Fibroblast of peridontal ligament (primary cell): ENCODE measurements at regions not wholly inside any gene's neighbourhood (a gene's known extent, or its start where the extent isn't known, plus 50 kb on each side); places are given as distances from the start of the nearest gene placed in this dataset.
A peak's percentile ranks its signal among the peaks of the same experiment; 100 is the strongest.

Experiments
- DNase-seq: peaks from one replicate; pipeline ENCODE4 v3.0.0-alpha.2; 2010; ENCODE audit errors: extremely low read depth

DNA sequence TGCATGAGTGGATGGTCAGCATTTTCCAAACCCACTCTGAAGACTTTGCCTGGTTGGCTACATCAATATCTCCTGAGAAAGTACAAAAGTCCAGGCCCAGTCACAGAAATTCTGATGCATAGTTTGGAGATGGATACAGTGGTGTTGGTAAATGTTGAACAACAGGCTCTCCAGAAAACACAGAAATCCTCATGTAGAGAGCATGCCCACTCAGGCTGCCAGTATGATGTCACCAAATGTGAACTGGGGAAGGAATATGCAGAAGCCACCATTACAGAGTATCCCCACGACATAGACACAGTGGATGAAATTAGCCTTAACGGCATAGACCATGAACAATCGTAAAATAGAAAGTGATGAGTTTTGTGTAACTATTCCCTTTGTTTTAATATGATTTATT, 97.1 kb upstream of the NXT1 start:
- no peak for DNase-seq

DNA sequence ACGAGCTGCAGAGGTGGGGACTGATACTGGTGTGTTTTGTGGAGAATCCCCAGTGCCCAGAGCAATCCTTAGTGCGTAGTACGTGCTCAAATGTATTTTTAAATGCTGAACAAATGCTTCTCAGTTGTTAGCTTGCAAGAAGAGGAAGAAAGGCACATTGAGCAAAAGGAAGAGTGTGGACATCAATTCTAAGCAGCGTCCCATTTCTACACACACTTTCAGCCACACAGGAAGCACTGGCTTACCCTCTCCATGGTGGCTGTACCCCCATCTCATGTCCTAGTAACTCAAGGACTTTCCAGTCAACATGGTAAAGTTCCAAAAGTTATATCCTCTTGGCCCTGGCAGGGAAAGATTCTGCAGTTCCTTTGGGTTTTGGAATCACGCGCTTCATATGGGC, 98.8 kb upstream of the NXT1 start:
- DNase-seq, result no peak

DNA sequence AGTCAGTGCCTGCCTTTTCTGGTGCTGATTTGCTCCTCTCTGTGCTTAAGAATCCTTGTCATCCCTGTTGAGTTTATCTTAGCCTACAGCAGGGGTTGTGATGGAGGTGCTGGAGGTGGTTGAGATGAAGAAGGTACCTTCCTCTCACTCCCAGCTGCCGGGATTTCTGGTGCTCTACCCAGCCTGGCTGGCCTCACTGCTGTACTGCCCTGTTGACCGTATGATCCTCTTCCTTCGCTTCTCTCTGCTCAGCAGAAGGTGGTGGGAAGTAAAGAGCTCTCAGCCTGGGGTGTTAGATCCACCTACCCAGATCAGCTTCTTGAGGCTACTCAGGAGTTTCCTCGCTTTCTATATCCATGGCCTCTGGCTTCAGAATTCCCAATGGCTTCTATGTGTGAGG, 101.0 kb upstream of the NXT1 start:
- DNase-seq, result no peak

DNA sequence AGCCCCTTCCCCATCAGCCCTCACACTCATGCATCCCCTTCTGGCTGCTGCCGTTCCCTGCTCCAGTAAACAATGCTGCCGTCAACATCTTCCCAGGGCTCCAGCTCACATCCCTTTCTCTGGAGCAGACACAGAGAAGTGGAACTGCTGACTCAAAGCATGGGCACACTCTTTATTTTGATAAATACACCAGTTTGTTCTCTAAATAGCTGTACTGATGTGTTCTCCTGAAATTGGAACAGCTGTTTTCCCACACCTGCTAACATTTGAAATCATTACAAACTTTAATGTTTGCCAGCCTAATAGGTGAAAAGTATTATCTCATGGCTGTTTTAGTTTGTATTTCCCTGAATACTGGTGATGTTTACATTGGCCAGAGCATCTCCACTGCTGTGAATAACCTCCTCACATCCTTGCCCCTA, 102.1 kb upstream of the NXT1 start:
- DNase-seq, result no peak

DNA sequence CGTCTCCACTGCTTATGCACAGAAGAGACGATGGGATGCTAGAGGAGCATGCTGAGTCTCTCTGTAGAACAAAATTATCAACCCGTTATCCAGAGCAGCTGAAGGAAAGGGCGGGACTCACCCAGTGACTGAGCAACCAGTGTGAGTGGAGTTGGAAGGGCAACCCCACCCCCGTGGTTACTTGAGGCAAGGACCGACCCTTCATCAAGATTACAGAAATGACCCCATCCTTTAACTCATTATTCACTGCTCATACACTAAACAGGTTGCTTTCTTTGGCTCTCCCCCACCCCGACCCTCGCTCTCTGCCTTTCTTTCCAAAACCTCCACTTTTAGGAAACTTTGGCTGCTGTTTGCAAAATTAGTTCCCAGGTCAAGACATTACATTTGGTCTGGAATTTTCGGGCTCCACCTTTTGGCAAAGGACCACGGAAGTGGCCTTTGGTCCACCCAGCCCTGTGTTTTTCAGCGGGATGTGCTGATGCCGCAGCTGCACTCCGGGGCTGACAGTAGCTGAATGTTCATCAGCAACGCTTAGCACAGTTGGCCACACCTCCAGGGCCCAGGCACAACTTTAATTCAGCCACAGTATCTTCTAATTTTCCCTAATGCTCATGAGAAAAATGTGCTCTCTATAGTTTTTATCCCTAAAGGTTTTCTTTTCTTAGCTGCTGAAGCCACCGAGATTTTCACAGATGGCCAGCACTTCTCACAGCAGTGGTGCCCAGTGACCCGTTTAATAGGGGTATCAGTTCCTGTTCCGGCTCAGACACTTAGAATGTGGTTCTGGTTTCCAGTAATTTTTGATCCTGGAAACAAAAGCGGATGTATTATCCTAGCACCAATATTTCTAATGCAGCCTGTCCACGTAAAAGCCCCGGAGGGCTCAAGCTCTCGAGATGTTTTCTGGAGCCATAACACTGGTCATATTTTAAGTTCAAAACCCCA, 103.6 kb upstream of the NXT1 start:
- DNase-seq, result no peak

DNA sequence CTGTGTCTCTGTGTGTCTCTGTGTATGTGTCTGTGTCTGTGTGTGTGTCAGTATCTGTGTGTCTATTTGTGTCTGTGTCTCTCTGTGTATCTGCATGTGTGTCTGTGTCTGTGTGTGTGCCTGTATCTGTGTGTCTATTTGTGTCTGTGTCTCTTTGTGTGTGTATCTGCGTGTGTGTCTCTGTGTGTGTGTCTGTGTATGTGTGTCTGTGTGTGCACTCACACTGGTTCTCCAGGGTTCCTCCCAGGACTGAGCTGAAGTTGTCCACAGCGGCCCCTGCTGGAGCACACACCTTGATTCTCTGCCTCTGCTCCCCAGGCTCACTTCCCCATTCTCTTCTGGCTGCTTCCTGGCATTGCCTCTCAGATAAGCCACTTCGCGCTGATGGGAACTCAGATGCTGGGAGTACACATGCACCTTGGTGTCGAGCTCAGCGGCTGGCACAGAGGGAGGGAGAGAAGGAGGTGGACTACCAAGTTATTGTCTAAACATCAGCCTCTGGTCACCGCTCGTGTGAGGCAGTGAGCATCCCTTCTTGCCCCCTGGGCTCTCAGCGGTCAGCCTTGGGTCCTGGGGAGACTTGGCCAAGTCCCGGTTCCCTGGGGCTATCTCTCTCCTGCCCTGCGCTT, 104.9 kb upstream of the NXT1 start:
- peak; percentile 52 for DNase-seq

DNA sequence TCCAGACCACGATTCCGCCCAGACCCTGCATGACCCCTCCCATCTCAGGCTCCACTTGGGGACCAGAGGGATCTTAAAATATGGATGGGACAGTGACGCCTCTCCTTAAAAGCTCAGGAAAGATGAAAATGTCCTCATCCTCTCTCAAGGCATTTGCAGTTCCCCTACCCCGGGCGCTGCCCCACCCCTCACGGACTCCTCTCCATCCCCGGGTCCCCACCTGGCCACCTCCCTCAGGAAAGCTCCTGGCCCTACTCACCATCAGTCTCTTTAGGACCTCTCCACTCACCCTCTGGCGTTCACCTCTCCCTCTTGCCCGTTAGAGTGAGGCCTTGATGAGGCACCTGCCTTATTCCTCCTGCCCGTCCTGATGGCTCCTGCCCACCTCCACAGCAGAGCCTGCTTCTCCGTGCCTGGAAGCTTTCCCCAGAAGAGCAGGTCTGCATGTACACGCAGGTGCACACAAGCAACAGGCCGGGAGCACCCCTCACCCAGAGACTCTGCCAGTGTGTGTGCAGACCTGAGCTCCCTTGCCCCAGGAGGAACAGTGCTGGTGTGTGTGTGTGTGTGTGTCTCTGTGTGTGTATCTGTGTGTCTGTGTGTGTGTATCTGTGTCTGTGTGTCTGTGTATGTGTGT, 105.6 kb upstream of the NXT1 start:
- DNase-seq, result no peak

DNA sequence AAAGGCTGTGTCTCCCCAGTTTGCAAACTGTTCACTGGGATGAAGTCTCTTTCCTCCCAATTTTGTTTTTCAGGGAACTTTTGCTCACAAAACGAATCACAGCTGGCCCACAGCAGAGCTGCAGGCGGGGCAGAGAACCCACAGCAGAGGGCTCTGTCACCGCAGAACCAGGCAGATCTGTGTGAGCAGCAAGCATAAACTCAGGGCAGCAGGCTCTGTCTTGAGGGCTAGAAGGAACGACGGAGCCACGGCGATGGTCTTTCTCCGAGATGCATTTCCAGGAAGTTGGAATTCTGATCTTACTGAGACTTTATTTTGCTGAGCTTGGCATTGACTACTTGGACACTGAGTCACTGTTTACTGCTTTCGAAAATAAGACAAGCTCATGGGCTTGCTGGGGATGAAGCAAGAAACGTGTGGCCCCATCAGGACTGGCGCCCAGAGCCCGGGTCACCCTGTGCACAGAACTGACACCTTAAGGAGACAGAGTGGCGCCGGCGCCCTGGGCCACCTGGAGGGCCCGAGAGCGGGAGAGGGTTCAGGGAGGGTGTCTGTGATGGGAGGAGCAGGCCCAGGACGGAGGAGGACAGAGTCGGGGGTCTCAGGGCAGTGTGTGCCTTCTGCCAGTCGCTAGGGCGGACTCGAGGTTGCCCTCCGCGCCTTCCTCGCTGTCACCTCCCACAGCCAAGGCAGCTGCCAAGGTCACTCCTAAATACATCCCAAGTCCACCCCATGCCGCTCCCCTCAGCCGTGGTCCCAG, 106.3 kb upstream of the NXT1 start:
- peak; percentile 47 for DNase-seq

DNA sequence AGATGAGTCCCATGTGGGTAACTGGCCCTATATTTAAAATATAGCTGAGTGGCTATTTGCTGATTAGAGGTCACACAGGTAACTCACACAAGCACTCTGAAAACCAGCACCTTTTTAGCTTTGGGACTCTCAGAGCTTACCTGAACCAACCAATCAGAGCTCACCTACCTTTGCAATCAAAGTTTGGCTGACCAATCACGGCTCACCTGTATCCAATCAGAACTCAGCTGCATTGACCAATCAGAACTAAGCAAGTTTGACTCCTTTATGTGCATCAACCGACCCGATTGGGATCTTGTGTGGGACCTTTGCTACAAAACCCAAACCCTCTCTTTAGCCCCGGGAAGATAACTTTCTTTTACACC, 106.8 kb upstream of the NXT1 start:
- DNase-seq, result no peak

DNA sequence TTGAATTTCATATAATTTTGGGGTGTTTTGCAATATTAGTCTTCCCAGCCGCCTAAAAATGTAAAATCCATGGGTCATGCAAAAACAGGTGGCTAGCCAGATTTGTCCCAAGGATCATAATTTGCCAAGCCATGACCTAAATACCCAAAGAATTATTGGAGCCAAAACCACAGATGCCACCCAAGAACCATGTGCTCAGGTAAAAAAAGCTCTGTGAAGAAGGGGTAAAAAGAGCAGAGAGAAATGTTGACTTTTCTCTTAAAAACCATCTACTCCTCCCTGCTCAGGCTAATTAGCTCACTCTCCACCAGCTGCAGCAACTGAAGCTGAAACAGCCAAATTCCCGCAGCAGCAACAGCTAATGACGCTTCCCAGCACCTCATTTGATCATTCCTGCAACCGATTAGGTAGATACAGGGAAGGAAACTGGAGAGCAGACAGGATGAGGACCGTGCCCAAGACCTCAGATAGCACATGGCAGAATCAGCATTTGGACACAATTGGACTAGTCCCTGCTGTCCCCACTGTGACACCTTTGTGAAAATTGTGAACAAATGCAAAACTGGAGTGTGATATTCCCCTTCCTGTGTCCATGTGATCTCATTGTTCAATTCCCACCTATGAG, 107.9 kb upstream of the NXT1 start:
- DNase-seq, result no peak

- DNase-seq, result no peak
Observed at GRCh38 chr20:23242104-23242503, 108.5 kb upstream of the NXT1 start.

DNA sequence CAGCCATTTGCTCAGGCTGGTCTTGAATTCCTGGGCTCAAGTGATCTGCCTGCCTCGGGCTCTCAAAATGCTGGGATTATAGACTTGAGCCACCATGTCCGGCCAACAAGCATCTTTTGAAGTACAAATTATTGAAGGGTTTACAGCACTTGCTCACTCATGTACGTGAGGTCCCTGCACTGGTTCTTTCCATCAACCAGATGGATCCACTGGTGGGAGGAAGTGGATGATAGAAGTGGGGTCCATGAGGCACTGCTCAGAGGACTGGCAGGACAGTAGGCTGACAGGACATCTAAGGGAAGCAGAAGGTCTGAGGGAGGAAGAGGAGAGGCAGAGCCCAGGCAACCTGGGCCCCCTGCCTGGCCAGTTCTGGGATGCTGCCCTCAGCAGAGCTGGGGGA, 109.2 kb upstream of the NXT1 start:
- DNase-seq, result no peak

DNA sequence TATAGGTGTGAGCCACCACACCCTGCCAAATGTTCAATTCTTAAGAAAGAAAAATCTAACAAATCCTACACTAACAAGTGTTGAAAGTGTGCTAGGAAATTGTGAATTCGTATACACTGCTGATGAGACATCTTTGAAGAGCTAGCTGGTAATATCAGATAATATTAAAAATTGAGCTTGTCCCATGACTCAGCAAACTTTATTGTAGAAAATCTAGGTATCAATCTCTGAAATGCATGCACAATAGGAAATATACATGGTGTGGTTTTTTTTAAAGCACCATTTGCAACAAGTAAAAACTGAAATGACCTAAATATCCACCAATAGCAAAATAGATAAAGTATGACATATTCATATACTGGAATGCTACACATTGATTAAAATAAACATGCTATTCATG, 110.1 kb upstream of the NXT1 start:
- DNase-seq, result no peak

DNA sequence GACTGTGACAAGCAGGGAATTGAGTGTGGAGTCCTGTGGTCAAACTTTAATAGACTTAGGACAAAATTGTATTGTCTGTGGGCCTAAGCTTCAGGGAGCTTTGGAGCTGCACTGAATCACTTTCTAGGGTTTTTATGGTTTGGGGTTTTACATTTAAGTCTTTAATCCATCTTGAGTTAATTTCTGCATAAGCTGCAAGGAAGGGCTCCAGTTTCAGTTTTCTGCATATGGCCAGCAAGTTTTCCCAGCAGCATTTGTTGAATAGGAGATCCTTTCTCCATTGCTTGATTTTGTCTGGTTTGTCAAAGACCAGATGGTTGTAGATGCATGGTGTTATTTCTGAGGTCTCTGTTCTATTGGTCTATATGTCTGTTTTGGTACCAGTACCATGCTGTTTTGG, 113.4 kb upstream of the NXT1 start:
- DNase-seq, result no peak

GRCh38 chr20:23235173-23236027, 115.2 kb upstream of the NXT1 start:
- peak; percentile 81 for DNase-seq

DNA sequence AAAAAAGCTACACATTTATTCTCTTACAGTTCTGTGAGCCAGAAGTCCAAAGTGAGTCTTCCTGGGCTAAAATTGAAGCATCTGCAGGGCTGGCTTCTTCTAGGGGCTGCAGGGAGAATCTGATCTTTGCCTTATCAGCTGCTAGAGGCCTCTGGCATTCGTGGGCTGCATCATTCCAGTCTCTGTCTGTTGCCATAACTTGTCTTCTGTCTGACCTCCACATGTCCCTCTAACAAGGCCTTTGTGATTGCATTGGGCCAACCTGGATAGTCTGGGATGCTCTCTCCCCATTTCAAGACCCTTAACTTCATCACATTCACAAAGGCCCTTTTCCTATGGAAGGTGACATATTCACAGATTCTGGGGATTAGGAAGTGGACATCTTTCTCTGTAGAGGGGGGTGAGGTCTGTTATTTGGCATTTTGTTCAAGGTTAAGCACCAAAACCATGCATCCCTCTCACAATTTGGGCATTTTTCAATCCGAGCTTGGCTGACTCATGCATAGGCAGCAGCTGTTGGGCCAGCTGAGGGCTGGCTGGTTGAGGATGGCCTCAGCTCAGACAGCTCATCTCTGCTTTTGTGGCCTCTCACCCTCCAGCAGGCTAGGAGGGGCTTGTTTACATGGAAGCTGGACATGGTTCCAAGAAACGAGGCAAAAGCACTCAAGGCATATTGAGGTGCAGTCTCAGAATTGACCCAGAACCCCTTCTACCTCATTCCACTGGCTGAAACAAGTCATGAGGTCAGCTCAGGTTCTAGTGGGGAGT, 116.1 kb upstream of the NXT1 start:
- DNase-seq, result peak; percentile 73

- DNase-seq, result no peak
Observed at GRCh38 chr20:23233341-23233740, 117.2 kb upstream of the NXT1 start.

- no peak for DNase-seq
Observed at GRCh38 chr20:23232679-23233308, 117.8 kb upstream of the NXT1 start.

DNA sequence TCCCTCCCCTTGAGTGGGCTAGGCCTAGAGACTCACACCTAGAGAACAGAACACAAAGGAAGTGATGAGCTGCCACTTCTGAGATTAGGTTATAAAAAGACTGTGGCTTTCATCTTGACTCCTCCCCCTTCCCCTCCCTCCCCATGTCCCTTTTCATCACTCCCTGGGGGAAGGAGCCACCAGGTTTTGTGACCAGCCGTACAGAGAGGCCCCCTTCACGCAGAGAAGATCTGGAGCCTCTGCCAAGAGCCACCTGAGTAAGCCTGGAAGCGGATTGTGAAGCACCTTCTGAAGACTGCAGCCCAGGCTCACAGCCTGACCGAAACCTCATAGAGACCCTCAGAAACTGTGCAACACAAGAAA, 118.4 kb upstream of the NXT1 start:
- DNase-seq, result no peak
